GM19455 (cell line): ENCODE measurements at regions not wholly inside any gene's neighbourhood (a gene's known extent, or its start where the extent isn't known, plus 50 kb on each side); places are given as distances from the start of the nearest gene placed in this dataset.
"Not testable (repeated sequence)": the region's sequence is repeated elsewhere in the genome, so short reads cannot be mapped to it uniquely, and the experiment has no call there.

Experiments
- ATAC-seq: cut with Tn5 transposase; IDR thresholded peaks from one replicate; pipeline ENCODE4 v1.9.1; 2021; ENCODE audit not compliant: unreplicated experiment

- no peak for ATAC-seq
These were observed 928.8 kb upstream of the ALCAM start for GRCh38 chr3:104437891-104438290.

- ATAC-seq = no peak
These were observed 928.0 kb upstream of the ALCAM start for GRCh38 chr3:104438706-104439105.

GRCh38 chr3:104445252-104445919 lies 921.3 kb upstream of the ALCAM start:
- ATAC-seq = not testable (repeated sequence)

- no peak for ATAC-seq
These were observed 919.0 kb upstream of the ALCAM start for GRCh38 chr3:104447681-104448080.

GRCh38 chr3:104452697-104453096 lies 914.0 kb upstream of the ALCAM start:
- no peak for ATAC-seq

- ATAC-seq = no peak
These were observed 908.1 kb upstream of the ALCAM start for GRCh38 chr3:104458657-104459056.

GRCh38 chr3:104460477-104461406 lies 906.0 kb upstream of the ALCAM start:
- ATAC-seq = no peak

GRCh38 chr3:104461431-104461830 lies 905.3 kb upstream of the ALCAM start:
- ATAC-seq = no peak

GRCh38 chr3:104472221-104472620 lies 894.5 kb upstream of the ALCAM start:
- ATAC-seq = no peak

- ATAC-seq = no peak
These were observed 892.7 kb upstream of the ALCAM start for GRCh38 chr3:104474011-104474410.

- no peak for ATAC-seq
These were observed 863.7 kb upstream of the ALCAM start for GRCh38 chr3:104503022-104503421.

- ATAC-seq = no peak
These were observed 856.4 kb upstream of the ALCAM start for GRCh38 chr3:104510131-104510849.

GRCh38 chr3:104514371-104514770 lies 852.3 kb upstream of the ALCAM start:
- no peak for ATAC-seq

GRCh38 chr3:104514776-104515175 lies 851.9 kb upstream of the ALCAM start:
- ATAC-seq = no peak

- ATAC-seq = no peak
These were observed 847.6 kb upstream of the ALCAM start for GRCh38 chr3:104519068-104519467.

- no peak for ATAC-seq
These were observed 847.1 kb upstream of the ALCAM start for GRCh38 chr3:104519468-104520227.

- peak; percentile 49 for ATAC-seq
These were observed 846.5 kb upstream of the ALCAM start for GRCh38 chr3:104520228-104520655.

- peak; percentile 45 for ATAC-seq
These were observed 844.9 kb upstream of the ALCAM start for GRCh38 chr3:104521606-104522336.

- peak; percentile 23 for ATAC-seq
These were observed 843.6 kb upstream of the ALCAM start for GRCh38 chr3:104523136-104523535.

GRCh38 chr3:104526901-104527401 lies 839.8 kb upstream of the ALCAM start:
- peak; percentile 83 for ATAC-seq
